Loucy (cell line): ENCODE measurements at regions not wholly inside any gene's neighbourhood (a gene's known extent, or its start where the extent isn't known, plus 50 kb on each side); places are given as distances from the start of the nearest gene placed in this dataset.

Experiments
- EZH2phosphoT487 ChIP-seq: fragments of 200-600 bp; IDR thresholded peaks from 2 replicates; pipeline ENCODE4 v1.6.1; 2018; ENCODE audit warnings: antibody characterized with exemption, mild to moderate bottlenecking, moderate library complexity, borderline replicate concordance
- TF ChIP-seq, protein P1 (sequence below): fragments of 200-600 bp; sonication (generic); conservative IDR thresholded peaks from 2 replicates; pipeline ENCODE4 v1.5.1; 2014; ENCODE audit warnings: mild to moderate bottlenecking, antibody characterized with exemption, low read length

DNA sequence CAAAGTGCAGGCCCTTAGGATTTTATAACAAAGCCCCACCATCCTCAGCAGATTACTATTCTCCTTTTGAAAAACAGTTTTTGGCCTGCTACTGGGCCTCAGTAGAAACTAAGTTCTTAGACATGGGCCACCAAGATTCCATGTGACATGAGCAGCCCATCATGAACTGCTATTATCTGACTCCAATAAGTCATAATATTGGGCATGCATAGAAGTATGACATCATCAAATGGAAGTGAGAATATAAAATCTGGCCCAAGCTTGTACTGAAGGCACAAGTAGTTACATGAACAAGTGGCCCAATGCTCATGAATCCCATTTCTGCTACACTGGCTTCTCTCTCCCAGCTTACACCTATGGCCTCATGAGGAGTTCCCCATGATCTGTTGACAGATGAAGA is 404.8 kb downstream of the EPHA5 start:
- TF ChIP-seq, protein P1, sequence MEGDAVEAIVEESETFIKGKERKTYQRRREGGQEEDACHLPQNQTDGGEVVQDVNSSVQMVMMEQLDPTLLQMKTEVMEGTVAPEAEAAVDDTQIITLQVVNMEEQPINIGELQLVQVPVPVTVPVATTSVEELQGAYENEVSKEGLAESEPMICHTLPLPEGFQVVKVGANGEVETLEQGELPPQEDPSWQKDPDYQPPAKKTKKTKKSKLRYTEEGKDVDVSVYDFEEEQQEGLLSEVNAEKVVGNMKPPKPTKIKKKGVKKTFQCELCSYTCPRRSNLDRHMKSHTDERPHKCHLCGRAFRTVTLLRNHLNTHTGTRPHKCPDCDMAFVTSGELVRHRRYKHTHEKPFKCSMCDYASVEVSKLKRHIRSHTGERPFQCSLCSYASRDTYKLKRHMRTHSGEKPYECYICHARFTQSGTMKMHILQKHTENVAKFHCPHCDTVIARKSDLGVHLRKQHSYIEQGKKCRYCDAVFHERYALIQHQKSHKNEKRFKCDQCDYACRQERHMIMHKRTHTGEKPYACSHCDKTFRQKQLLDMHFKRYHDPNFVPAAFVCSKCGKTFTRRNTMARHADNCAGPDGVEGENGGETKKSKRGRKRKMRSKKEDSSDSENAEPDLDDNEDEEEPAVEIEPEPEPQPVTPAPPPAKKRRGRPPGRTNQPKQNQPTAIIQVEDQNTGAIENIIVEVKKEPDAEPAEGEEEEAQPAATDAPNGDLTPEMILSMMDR, result no peak
- no peak for TF ChIP-seq EZH2phosphoT487
